Dendritic cell treated with granulocyte-macrophage colony-stimulating factor and Interleukin-4, amounts not matched to agents 40 ng/mL and 50 ng/mL, for 4 days (primary cell): ENCODE measurements at regions not wholly inside any gene's neighbourhood (a gene's known extent, or its start where the extent isn't known, plus 50 kb on each side); places are given as distances from the start of the nearest gene placed in this dataset.

Experiments
- H3K27ac Mint-ChIP-seq: one replicate; pipeline ENCODE4 v1.8.0; 2022; ENCODE audit warnings: mild to moderate bottlenecking, mixed read lengths
- H3K27me3 Mint-ChIP-seq: one replicate; pipeline ENCODE4 v1.8.0; 2022; ENCODE audit warnings: mild to moderate bottlenecking, mixed read lengths
- H3K36me3 Mint-ChIP-seq: one replicate; pipeline ENCODE4 v1.8.0; 2022; ENCODE audit warnings: low read depth, mixed read lengths
- H3K4me1 Mint-ChIP-seq: one replicate; pipeline ENCODE4 v1.8.0; 2022; ENCODE audit warnings: low read depth, mixed read lengths
- H3K4me3 Mint-ChIP-seq: one replicate; pipeline ENCODE4 v1.8.0; 2022; ENCODE audit warnings: mild to moderate bottlenecking, moderate library complexity, mixed read lengths
- H3K9me3 Mint-ChIP-seq: one replicate; pipeline ENCODE4 v1.8.0; 2022; ENCODE audit warnings: mixed read lengths
- intact Hi-C: fragments of 100-400 bp; cut with micrococcal nuclease; formaldehyde crosslinking; loops from one replicate; pipeline ENCODE4 v1.15.0; 2022

GRCh38 chr9:71632776-71633175 is 135.5 kb downstream of the CEMIP2 start:
- H3K27me3 Mint-ChIP-seq, result peaks cover 3% of the 10 kb centered on the region
- H3K4me3 Mint-ChIP-seq, result no peak overlapping the region
- no peak overlapping the region for H3K27ac Mint-ChIP-seq
- intact Hi-C loops, result loop anchor here (10.0 kb wide), 1 partner anchor 1502 kb away; no protein-coding TSS in a partner anchor
- peaks cover 7% of the 10 kb centered on the region for H3K9me3 Mint-ChIP-seq
- H3K36me3 Mint-ChIP-seq, result no peaks in the 10 kb centered on the region
- peaks cover 20% of the 10 kb centered on the region for H3K4me1 Mint-ChIP-seq

- H3K36me3 Mint-ChIP-seq, result no peaks in the 10 kb centered on the region
- H3K4me1 Mint-ChIP-seq, result peaks cover 14% of the 10 kb centered on the region
- H3K4me3 Mint-ChIP-seq, result no peak overlapping the region
- H3K27me3 Mint-ChIP-seq, result peaks cover 3% of the 10 kb centered on the region
- H3K27ac Mint-ChIP-seq, result peak overlapping the region; percentile 24
- intact Hi-C loops, result loop anchor here (10.0 kb wide), 1 partner anchor 1504 kb away; no protein-coding TSS in a partner anchor
- peaks cover 7% of the 10 kb centered on the region for H3K9me3 Mint-ChIP-seq
Observed at GRCh38 chr9:71630377-71630995, 137.8 kb downstream of the CEMIP2 start.

GRCh38 chr9:71629578-71630215 is 138.6 kb downstream of the CEMIP2 start:
- no peaks in the 10 kb centered on the region for H3K36me3 Mint-ChIP-seq
- intact Hi-C loops, result loop anchor here (10.0 kb wide), 1 partner anchor 1505 kb away; no protein-coding TSS in a partner anchor
- H3K4me1 Mint-ChIP-seq, result peaks cover 14% of the 10 kb centered on the region
- no peak overlapping the region for H3K27ac Mint-ChIP-seq
- H3K4me3 Mint-ChIP-seq, result no peak overlapping the region
- peaks cover 7% of the 10 kb centered on the region for H3K9me3 Mint-ChIP-seq
- H3K27me3 Mint-ChIP-seq, result peaks cover 3% of the 10 kb centered on the region

- no peaks in the 10 kb centered on the region for H3K36me3 Mint-ChIP-seq
- no peak overlapping the region for H3K4me3 Mint-ChIP-seq
- H3K27me3 Mint-ChIP-seq, result peaks cover 5% of the 10 kb centered on the region
- H3K4me1 Mint-ChIP-seq, result peaks cover 14% of the 10 kb centered on the region
- intact Hi-C loops, result loop anchor here (1.0 kb wide), 2 partner anchors 87 to 141 kb away; no protein-coding TSS in a partner anchor
- H3K9me3 Mint-ChIP-seq, result peaks cover 7% of the 10 kb centered on the region
- H3K27ac Mint-ChIP-seq, result no peak overlapping the region
Observed at GRCh38 chr9:71628247-71628646, 140.1 kb downstream of the CEMIP2 start.

GRCh38 chr9:71627537-71627936 is 140.8 kb downstream of the CEMIP2 start:
- H3K27me3 Mint-ChIP-seq, result peaks cover 3% of the 10 kb centered on the region
- H3K4me1 Mint-ChIP-seq, result peaks cover 14% of the 10 kb centered on the region
- H3K4me3 Mint-ChIP-seq, result no peak overlapping the region
- H3K27ac Mint-ChIP-seq, result peak overlapping the region; percentile 47
- H3K36me3 Mint-ChIP-seq, result no peaks in the 10 kb centered on the region
- peaks cover 3% of the 10 kb centered on the region for H3K9me3 Mint-ChIP-seq
- intact Hi-C loops, result no loop called here

- no peak overlapping the region for H3K4me3 Mint-ChIP-seq
- intact Hi-C loops, result no loop called here
Observed at GRCh38 chr9:71626395-71626794, 141.9 kb downstream of the CEMIP2 start.

GRCh38 chr9:71624728-71625127 is 143.6 kb downstream of the CEMIP2 start:
- Mint-ChIP-seq H3K9me3 (no peaks in the 10 kb centered on the region), H3K36me3 (no peaks in the 10 kb centered on the region), H3K27me3 (peaks cover 2% of the 10 kb centered on the region), H3K4me3 (no peak overlapping the region), H3K4me1 (no peaks in the 10 kb centered on the region), H3K27ac (no peak overlapping the region)
- intact Hi-C loops, result no loop called here

More at GRCh38 chr9:71626395-71626794, 141.9 kb downstream of the CEMIP2 start:
- no peaks in the 10 kb centered on the region for H3K36me3 Mint-ChIP-seq
- H3K27me3 Mint-ChIP-seq, result peaks cover 2% of the 10 kb centered on the region
- no peak overlapping the region for H3K27ac Mint-ChIP-seq
- H3K4me1 Mint-ChIP-seq, result peaks cover 9% of the 10 kb centered on the region
- no peaks in the 10 kb centered on the region for H3K9me3 Mint-ChIP-seq

- H3K4me1 Mint-ChIP-seq, result no peaks in the 10 kb centered on the region
- intact Hi-C loops, result no loop called here
- H3K9me3 Mint-ChIP-seq, result peaks cover 5% of the 10 kb centered on the region
- H3K36me3 Mint-ChIP-seq, result no peaks in the 10 kb centered on the region
- no peak overlapping the region for H3K4me3 Mint-ChIP-seq
- H3K27me3 Mint-ChIP-seq, result peaks cover 2% of the 10 kb centered on the region
- H3K27ac Mint-ChIP-seq, result no peak overlapping the region
Observed at GRCh38 chr9:71620746-71621145, 147.6 kb downstream of the CEMIP2 start.

- no peak overlapping the region for H3K27ac Mint-ChIP-seq
- H3K27me3 Mint-ChIP-seq, result peaks cover 2% of the 10 kb centered on the region
- peaks cover 5% of the 10 kb centered on the region for H3K9me3 Mint-ChIP-seq
- H3K4me1 Mint-ChIP-seq, result no peaks in the 10 kb centered on the region
- intact Hi-C loops, result no loop called here
- no peaks in the 10 kb centered on the region for H3K36me3 Mint-ChIP-seq
- no peak overlapping the region for H3K4me3 Mint-ChIP-seq
Observed at GRCh38 chr9:71620331-71620730, 148.0 kb downstream of the CEMIP2 start.

GRCh38 chr9:71619926-71620325 is 148.4 kb downstream of the CEMIP2 start:
- Mint-ChIP-seq H3K27ac (no peak overlapping the region), H3K9me3 (peaks cover 5% of the 10 kb centered on the region), H3K4me3 (no peak overlapping the region), H3K4me1 (no peaks in the 10 kb centered on the region), H3K27me3 (peaks cover 2% of the 10 kb centered on the region), H3K36me3 (no peaks in the 10 kb centered on the region)
- intact Hi-C loops, result no loop called here

- no peaks in the 10 kb centered on the region for H3K27me3 Mint-ChIP-seq
- no peak overlapping the region for H3K27ac Mint-ChIP-seq
- H3K4me1 Mint-ChIP-seq, result no peaks in the 10 kb centered on the region
- H3K9me3 Mint-ChIP-seq, result peaks cover 13% of the 10 kb centered on the region
- intact Hi-C loops, result no loop called here
- no peaks in the 10 kb centered on the region for H3K36me3 Mint-ChIP-seq
- no peak overlapping the region for H3K4me3 Mint-ChIP-seq
Observed at GRCh38 chr9:71614409-71615010, 153.8 kb downstream of the CEMIP2 start.

- no peaks in the 10 kb centered on the region for H3K27me3 Mint-ChIP-seq
- no peak overlapping the region for H3K27ac Mint-ChIP-seq
- H3K4me3 Mint-ChIP-seq, result no peak overlapping the region
- no peaks in the 10 kb centered on the region for H3K36me3 Mint-ChIP-seq
- H3K9me3 Mint-ChIP-seq, result peaks cover 12% of the 10 kb centered on the region
- intact Hi-C loops, result no loop called here
- H3K4me1 Mint-ChIP-seq, result no peaks in the 10 kb centered on the region
Observed at GRCh38 chr9:71612889-71613288, 155.4 kb downstream of the CEMIP2 start.

GRCh38 chr9:71609448-71609830 is 158.9 kb downstream of the CEMIP2 start:
- no peaks in the 10 kb centered on the region for H3K27me3 Mint-ChIP-seq
- intact Hi-C loops, result loop anchor here (10.0 kb wide), 1 partner anchor 415 kb away; no protein-coding TSS in a partner anchor
- H3K4me3 Mint-ChIP-seq, result no peak overlapping the region
- H3K27ac Mint-ChIP-seq, result no peak overlapping the region
- no peaks in the 10 kb centered on the region for H3K4me1 Mint-ChIP-seq
- H3K36me3 Mint-ChIP-seq, result no peaks in the 10 kb centered on the region
- peaks cover 8% of the 10 kb centered on the region for H3K9me3 Mint-ChIP-seq

GRCh38 chr9:71608825-71609447 is 159.4 kb downstream of the CEMIP2 start:
- Mint-ChIP-seq H3K27ac (no peak overlapping the region), H3K27me3 (no peaks in the 10 kb centered on the region), H3K4me1 (no peaks in the 10 kb centered on the region), H3K4me3 (no peak overlapping the region), H3K36me3 (no peaks in the 10 kb centered on the region), H3K9me3 (peaks cover 8% of the 10 kb centered on the region)
- intact Hi-C loops, result loop anchor here (10.0 kb wide), 1 partner anchor 416 kb away; no protein-coding TSS in a partner anchor
